ENCODE measurements at regions not wholly inside any gene's neighbourhood (a gene's known extent, or its start where the extent isn't known, plus 50 kb on each side); places are given as distances from the start of the nearest gene placed in this dataset.

DNA sequence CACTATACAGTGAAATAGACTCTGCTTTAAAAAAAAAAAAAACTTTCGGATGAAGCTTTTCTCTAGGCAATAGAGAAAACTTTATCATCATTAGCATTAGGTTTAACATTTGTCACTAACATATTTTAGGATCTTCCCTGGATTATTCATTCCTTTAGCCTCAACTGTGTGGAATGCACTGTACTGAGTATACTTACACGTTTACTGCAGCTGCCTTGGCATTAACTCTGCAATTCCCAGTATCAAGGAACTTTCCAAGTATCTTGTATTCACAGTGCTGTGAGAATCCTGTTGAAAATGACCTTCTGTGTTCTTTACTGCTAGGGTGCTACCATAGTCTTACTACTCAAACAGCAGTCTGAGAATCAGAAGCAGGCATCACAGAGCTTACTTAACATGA lies 328.2 kb upstream of the COL3A1 start:
- H3K4me3 ChIP-seq (replicated peaks; ENCODE audit: low read depth, low read length): no peak overlapping the region
- DNase-seq (ENCODE audit: extremely low read depth, low read depth): no peak
- TF ChIP-seq, protein P1, sequence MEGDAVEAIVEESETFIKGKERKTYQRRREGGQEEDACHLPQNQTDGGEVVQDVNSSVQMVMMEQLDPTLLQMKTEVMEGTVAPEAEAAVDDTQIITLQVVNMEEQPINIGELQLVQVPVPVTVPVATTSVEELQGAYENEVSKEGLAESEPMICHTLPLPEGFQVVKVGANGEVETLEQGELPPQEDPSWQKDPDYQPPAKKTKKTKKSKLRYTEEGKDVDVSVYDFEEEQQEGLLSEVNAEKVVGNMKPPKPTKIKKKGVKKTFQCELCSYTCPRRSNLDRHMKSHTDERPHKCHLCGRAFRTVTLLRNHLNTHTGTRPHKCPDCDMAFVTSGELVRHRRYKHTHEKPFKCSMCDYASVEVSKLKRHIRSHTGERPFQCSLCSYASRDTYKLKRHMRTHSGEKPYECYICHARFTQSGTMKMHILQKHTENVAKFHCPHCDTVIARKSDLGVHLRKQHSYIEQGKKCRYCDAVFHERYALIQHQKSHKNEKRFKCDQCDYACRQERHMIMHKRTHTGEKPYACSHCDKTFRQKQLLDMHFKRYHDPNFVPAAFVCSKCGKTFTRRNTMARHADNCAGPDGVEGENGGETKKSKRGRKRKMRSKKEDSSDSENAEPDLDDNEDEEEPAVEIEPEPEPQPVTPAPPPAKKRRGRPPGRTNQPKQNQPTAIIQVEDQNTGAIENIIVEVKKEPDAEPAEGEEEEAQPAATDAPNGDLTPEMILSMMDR (IDR thresholded peaks at IDR 0.05; ENCODE audit: low read depth, low read length, missing control alignments): no peak

DNA sequence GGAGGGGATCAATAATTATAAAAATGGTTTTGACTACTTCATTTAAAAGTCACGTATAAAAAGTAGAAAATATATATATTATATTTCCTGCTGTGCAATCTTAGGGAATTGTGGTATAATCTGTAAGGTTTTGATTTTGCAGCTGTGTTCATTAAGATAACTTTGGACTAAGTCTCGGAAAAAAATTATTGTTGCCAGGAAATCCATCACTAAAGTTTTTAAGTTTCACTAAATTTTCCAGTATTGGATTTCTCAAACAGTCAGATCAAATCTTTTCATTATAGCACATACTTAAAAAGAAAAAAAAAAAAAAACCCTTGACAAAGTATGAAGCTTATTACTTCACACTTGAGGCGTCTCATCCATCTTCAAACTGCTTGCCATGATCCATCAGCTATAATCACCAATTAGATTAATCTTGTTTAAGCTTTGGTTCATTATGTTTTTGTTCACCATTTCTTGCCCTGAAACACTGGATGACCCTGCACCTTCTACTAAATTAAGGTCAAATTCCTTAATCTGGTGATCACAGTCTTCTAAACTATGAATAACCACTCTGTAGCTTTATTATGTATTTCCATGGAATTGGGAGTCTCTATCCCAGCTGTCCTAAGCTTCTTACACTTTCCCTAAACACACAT lies 326.6 kb upstream of the COL3A1 start:
- DNase-seq (ENCODE audit: extremely low read depth, low read depth): no peak
- TF ChIP-seq, protein P1 (IDR thresholded peaks at IDR 0.05; ENCODE audit: low read depth, low read length, missing control alignments): no peak
- no peak overlapping the region for H3K4me3 ChIP-seq (replicated peaks; ENCODE audit: low read depth, low read length)

DNA sequence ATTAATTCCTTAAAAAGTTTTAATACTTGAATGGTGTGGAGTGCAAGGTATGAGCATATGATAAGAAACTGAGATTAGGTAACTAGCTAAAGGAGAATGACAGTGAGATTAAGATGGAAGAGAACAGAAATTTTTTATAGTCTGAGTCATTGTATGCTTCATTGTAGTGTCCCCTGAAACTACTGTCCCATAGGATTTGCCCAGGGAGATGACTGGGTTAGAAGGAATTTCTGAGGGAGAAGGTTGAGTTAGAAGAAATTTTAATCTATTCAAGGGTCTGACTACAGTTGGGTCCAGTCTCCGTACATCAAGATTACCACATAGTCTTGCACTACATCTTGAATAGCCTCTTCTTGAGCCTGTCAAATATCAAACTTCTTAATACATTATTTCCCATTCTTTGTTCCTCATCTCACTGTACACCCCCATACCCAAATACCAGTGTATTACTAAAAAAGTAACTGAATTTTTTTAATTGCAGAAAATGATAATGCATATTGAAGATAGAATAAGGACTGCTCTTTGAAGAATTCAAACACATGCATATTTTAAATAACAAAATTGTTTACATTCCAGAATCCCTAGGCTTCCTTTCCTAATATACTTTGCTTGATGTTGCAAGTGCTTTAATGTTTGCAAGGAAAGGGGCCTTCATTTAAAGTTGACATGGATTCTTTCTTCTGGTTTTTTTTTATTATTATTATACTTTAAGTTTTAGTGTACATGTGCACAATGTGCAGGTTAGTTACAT lies 314.3 kb upstream of the COL3A1 start:
- TF ChIP-seq, protein P1 (IDR thresholded peaks at IDR 0.05; ENCODE audit: low read depth, low read length, missing control alignments): no peak
- H3K4me3 ChIP-seq (replicated peaks; ENCODE audit: low read depth, low read length): no peak overlapping the region
- DNase-seq (ENCODE audit: extremely low read depth, low read depth): no peak

DNA sequence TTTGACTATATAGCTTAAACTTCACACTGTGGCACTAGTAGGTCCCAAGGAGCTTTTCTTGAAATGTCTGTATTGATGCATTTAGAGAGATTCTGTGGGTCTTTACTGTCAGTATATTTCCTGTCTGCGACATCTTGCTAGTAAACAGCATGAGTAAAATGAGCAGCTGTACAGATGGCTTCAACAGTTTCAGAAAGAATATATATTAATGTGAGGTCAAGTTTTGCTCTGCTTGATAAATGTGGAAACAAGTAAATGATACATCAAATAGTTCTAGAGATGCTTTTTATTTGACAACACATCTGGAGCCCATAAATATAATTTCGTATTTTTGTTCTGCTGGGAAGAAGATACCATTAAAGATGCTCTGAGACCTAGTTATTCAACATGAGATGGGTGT lies 310.9 kb upstream of the COL3A1 start:
- TF ChIP-seq, protein P1 (IDR thresholded peaks at IDR 0.05; ENCODE audit: low read depth, low read length, missing control alignments): no peak
- DNase-seq (ENCODE audit: extremely low read depth, low read depth): no peak
- H3K4me3 ChIP-seq (replicated peaks; ENCODE audit: low read depth, low read length): no peak overlapping the region

DNA sequence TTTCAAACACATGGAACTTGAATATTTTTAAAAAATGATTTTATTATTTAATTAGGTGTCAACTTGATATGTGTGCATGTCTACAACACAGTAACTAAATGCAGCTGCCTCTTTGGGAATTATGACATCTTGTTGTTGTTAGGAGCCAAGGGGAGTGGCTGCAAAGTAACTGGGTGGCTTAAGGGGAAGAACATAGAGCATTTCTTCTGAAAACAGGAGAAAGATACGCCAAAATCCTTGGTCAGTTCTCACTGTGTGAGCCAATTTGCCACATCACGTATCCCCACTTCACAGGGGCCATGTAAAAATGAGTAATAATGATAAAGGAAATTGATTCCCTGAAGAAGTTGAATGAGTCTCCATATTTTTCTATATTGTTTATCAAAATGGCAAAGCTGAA lies 309.8 kb upstream of the COL3A1 start:
- no peak overlapping the region for H3K4me3 ChIP-seq (replicated peaks; ENCODE audit: low read depth, low read length)
- TF ChIP-seq, protein P1 (IDR thresholded peaks at IDR 0.05; ENCODE audit: low read depth, low read length, missing control alignments): no peak
- no peak for DNase-seq (ENCODE audit: extremely low read depth, low read depth)

DNA sequence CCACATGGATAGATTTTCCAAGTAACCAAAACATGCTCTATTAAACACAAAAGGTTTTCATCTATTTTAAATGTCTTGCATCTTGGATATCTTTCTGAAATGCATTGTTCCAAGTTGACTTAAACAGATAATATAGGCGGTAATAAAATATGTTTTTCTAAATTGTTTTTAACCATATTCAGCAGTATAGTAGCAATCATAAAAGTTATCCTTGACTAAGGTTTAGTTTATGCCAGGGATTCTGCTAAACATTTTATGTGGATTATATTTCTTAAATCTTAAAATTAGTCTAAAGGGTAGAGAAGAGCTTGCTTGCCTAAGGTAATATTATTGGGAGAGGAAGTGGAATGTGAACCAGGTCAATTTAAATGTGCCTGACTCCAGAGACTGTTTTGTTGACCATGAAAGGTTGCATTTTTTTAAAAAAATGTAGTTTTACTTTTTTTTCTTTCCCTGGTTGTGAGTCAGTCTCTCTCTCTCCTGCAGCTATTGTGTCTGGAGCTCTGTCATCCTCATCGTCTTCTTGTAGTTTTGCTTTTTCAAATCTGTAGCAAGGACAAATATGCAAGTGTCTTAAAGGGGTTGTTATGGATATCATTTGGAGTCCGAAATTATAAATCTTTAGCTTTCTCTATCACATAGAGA lies 309.1 kb upstream of the COL3A1 start:
- no peak overlapping the region for H3K4me3 ChIP-seq (replicated peaks; ENCODE audit: low read depth, low read length)
- no peak for DNase-seq (ENCODE audit: extremely low read depth, low read depth)
- TF ChIP-seq, protein P1 (IDR thresholded peaks at IDR 0.05; ENCODE audit: low read depth, low read length, missing control alignments): no peak

Measured in HFF-Myc (cell line).